Stimulated activated CD8-positive, alpha-beta memory T cell treated with anti-CD3 and anti-CD28 coated beads, Interleukin-7, amount 100 ng/mL, for 48 hours (primary cell): ENCODE measurements at regions not wholly inside any gene's neighbourhood (a gene's known extent, or its start where the extent isn't known, plus 50 kb on each side); places are given as distances from the start of the nearest gene placed in this dataset.

Experiments
- DNase-seq, 2 donors: peaks; one replicate each; pipeline ENCODE4 v3.0.0-alpha.2; 2020; ENCODE audit warnings: low read depth in 1 of 2; ENCODE audit errors: extremely low read depth in 1 of 2

DNA sequence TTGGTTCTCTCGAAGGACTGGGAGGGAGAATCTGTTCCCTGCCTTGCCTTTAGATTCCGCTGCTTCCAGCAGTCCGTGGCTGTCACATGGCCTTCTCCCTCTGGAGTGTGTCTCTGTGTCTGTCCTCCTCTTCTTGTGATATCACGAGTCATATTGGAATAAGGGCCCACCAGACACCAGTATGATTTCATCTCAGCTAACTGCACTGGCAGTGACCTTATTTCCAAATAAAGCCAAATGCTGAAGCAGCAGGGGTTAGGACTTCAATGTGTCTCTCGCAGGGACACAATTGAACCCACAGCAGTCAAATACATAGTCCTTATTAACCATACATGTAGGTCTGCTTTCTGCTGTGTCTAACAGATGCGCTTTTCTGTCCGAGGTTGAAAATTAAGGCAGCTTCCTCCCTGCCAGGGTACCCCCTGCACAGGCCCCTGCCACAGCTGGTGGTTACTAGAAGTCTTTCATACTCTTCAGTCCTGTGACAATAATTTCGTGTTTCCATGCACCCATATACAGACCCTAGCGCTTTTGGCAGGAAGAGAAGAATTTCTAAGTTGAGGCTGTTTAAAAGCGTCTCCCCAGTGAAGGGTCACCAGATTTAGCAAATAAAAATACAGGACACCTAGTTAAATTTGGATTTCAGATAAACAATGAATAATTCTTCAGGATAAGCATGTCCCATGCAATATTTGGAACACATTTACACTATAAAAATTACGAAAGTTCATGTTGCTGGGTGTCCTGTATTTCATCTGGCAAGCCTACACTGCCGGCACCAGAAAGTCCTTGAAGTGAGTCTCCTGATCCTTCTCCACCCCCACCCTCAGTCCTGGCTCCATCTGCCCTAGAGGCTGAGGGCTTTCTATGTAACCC lies 182.1 kb downstream of the ETS2 start:
- no peak for DNase-seq

GRCh38 chr21:38986806-38987632 lies 181.3 kb downstream of the ETS2 start:
- DNase-seq, result no peak

GRCh38 chr21:38986406-38986805 lies 180.7 kb downstream of the ETS2 start:
- no peak for DNase-seq

DNA sequence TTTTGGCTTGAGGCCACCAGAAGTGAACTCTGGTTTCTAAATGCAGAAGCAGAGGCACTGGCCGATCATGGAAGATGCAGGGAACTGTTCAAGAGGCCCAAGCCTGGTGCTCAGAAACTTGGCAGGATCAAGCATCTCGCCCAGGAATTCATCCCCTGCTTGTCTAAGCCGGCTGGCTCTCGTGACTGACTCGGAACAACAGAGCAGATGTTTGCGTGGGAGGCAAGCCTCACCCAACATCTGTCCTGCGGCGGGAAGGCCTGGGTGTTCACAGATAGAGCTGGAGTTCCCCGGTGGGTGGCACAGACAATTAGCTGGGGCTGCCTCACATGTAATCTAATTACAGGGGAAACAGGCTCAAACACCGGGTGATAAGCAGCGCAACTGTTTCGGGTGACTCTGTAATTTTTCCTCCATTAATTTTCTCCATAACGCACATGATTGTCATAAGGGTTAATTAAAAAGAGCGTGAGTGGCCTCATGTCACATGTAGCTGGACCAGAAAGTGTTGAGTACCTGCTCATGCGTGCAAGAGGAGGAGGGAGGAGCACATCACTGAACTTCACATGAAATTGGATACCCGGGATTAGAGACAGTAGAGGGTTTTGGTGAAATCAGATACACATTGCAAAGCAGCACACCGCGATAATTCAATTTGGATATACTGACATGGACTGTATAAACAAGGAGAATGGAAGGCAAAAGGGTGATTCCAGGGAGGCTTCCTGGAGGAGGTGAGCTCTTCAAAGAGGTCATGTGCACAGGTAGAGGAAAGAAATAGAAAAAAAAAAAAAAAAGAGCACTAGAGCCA lies 180.0 kb downstream of the ETS2 start:
- peak; percentile 66 to 76 for DNase-seq

DNA sequence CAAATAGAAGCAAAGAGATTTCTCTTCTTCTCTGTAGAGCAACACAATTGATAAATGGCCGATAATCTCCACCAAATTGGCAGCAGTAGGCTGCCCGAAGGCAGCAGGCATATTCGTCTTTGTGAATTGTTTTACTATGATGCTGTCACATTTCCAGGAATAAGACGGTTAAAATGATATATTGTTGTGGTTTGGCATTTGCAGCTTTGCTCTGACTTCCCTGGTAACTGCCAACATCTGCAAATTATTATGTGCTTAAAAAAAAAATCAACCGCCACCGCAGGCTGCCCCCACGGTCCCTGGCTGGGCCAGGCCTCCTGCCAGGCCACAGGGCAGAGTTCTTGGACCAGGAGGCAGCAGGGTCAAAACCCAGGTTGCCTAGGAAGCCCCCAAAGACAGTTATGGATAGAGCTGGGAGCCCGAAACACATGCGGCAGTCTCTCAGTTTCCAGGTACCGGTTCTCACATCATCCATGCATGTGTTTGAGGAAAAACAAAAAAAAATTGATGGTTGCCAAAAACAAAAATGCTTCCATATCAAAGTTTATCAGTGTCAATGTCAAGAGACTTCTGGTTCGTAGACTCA lies 179.3 kb downstream of the ETS2 start:
- peak in 1 of 2 donors; percentile 3 for DNase-seq

- no peak for DNase-seq
Observed at GRCh38 chr21:38984568-38984967, 178.8 kb downstream of the ETS2 start.

DNA sequence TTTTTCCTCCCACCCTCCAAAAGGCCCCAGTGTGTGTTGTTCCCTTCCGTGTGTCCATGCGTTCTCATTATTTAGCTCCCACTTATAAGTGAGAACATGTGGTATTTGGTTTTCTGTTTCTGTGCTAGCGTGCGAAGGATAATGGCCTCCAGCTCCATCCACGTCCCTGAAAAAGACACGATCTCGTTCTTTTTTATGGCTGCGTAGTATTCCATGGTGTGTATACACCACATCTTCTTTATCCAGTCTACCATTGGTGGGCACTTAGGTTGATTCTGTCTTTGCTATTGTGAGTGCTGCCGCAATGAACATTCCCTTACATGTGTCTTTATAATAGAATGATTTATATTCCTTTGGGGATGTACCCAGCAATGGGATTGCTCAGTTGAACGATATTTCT lies 177.8 kb downstream of the ETS2 start:
- DNase-seq, result no peak

- DNase-seq, result no peak
Observed at GRCh38 chr21:38982804-38983203, 177.1 kb downstream of the ETS2 start.

DNA sequence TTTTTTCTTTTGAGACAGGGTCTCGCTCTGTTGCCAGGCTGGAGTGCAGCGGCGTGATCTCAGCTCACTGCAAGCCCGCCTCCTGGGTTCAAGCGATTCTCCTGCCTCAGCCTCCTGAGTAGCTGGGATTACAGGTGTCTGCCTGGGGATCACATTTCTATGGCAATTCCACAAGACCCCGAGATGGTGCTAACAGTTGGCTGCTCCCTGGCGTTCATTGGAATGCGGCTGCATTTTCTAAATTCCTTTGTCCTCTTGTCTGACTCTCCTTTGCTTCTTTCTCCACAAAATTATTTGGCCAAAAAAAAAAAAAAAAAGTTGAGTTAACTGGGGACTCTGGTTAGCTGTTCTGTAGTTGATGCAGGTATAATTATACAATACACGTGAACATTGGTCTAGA lies 176.4 kb downstream of the ETS2 start:
- no peak for DNase-seq

- DNase-seq, result no peak
Observed at GRCh38 chr21:38980416-38981313, 174.9 kb downstream of the ETS2 start.

- peak in 1 of 2 donors; percentile 42 for DNase-seq
Observed at GRCh38 chr21:38979271-38980121, 173.8 kb downstream of the ETS2 start.

DNA sequence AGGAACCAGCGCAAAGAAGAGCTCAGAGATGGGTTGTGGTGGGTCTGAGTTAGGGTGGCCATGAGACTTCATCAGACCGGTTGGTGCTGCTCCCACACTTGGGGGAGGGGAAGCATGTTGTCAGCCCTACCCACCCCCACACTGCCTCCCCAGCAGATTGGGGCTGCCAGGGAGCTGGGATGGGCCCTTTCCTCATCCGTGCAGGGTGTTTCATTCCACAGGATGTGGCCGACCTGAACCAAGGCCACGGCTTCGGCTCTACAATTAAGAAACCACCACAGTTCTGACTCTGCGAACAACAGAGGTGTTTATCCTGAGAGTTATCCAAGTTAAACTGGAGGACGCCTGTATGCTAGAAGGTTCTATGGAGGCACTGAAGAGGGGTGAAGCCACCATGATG lies 171.2 kb downstream of the ETS2 start:
- no peak for DNase-seq

GRCh38 chr21:38973552-38973951 lies 167.8 kb downstream of the ETS2 start:
- no peak for DNase-seq

- DNase-seq, result no peak
Observed at GRCh38 chr21:38972078-38972477, 166.3 kb downstream of the ETS2 start.

DNA sequence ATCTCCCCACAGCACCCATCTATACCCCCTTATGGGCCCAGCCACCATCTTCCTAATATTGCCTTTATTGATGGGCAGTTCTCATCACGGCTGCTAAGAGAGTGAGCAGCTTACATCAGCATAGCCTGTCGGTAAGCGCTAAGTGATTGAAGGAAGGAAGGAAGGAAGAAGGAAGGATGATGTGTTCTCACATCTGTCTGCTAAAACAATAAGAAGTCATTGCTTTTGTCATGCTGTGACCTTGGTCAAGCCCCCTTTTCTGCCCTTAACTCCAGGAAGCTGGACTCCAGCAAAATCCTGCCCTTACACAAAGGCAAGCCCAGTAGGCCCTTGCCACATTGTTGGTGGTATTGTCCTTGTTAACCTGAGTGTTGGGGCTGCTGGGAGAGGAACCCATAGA lies 165.0 kb downstream of the ETS2 start:
- no peak for DNase-seq

DNA sequence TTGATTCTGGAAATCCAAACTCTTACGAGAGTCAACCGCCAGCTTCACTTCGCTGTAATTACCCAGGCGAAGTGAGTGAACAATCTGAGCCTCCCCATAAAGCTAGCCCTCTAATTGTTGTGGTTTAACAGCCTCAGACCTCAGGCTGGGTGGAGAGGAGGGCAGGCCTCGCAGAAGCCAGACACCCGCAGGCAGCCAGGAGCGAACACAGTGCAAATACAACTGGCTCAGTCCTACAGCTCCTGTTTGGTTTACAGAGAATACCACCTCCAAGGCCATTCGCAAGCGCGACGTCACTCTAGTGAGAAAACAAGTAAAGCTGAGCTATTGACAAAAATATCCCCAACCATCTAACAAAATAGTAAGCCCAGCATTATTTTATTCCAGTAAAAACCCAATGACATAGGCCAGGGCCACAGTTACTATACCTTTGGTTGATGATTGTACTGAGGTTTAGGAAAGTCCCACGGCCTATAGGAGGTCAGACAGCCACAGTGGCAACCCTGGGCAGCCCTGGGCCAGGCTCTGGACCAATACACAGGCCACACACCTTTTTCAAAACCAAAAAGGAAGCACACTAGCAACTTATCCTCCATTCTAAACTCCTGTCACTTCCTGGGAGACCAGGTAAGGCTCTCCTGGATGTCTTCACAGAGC lies 163.3 kb downstream of the ETS2 start:
- no peak for DNase-seq

- DNase-seq, result no peak
Observed at GRCh38 chr21:38965910-38966504, 160.3 kb downstream of the ETS2 start.

GRCh38 chr21:38965241-38965640 lies 159.5 kb downstream of the ETS2 start:
- DNase-seq, result no peak
